Skeletal muscle cell (primary cell): ENCODE measurements at regions not wholly inside any gene's neighbourhood (a gene's known extent, or its start where the extent isn't known, plus 50 kb on each side); places are given as distances from the start of the nearest gene placed in this dataset.

Experiments used
- DNase-seq: peaks from one replicate; pipeline ENCODE4 v3.0.0-alpha.2; 2010; ENCODE audit warnings: low read depth
- H3K4me3 ChIP-seq: 2 replicates; pipeline ENCODE4 v1.5.1; 2011; ENCODE audit warnings: low read depth, mild to moderate bottlenecking, control low read depth, low read length, moderate library complexity

- H3K4me3 ChIP-seq = no peak overlapping the region
- no peak for DNase-seq
Observed at GRCh38 chr3:117885011-117885441, 1149.6 kb downstream of the IGSF11 start.

GRCh38 chr3:117886147-117886546 is 1148.5 kb downstream of the IGSF11 start:
- DNase-seq = no peak
- no peak overlapping the region for H3K4me3 ChIP-seq

- no peak for DNase-seq
- no peak overlapping the region for H3K4me3 ChIP-seq
Observed at GRCh38 chr3:117887031-117887430, 1147.6 kb downstream of the IGSF11 start.

- DNase-seq = peak; percentile 7
- no peak overlapping the region for H3K4me3 ChIP-seq
Observed at GRCh38 chr3:117887901-117888300, 1146.7 kb downstream of the IGSF11 start.

- no peak overlapping the region for H3K4me3 ChIP-seq
- peak; percentile 8 for DNase-seq
Observed at GRCh38 chr3:117892431-117892841, 1142.2 kb downstream of the IGSF11 start.

- H3K4me3 ChIP-seq = no peak overlapping the region
- no peak for DNase-seq
Observed at GRCh38 chr3:117893001-117893400, 1141.6 kb downstream of the IGSF11 start.

- no peak for DNase-seq
- H3K4me3 ChIP-seq = no peak overlapping the region
Observed at GRCh38 chr3:117893638-117894037, 1141.0 kb downstream of the IGSF11 start.

GRCh38 chr3:117898722-117899522 is 1135.7 kb downstream of the IGSF11 start:
- DNase-seq = no peak
- no peak overlapping the region for H3K4me3 ChIP-seq

- DNase-seq = peak; percentile 80
- no peak overlapping the region for H3K4me3 ChIP-seq
Observed at GRCh38 chr3:117903226-117903625, 1131.4 kb downstream of the IGSF11 start.

- DNase-seq = no peak
- no peak overlapping the region for H3K4me3 ChIP-seq
Observed at GRCh38 chr3:117910820-117911521, 1123.7 kb downstream of the IGSF11 start.

- H3K4me3 ChIP-seq = no peak overlapping the region
Observed at GRCh38 chr3:117912352-117912751, 1122.3 kb downstream of the IGSF11 start.

GRCh38 chr3:117914540-117915100 is 1120.0 kb downstream of the IGSF11 start:
- DNase-seq = no peak
- H3K4me3 ChIP-seq = no peak overlapping the region

More at GRCh38 chr3:117912352-117912751, 1122.3 kb downstream of the IGSF11 start:
- no peak for DNase-seq

GRCh38 chr3:117916839-117917238 is 1117.8 kb downstream of the IGSF11 start:
- H3K4me3 ChIP-seq = no peak overlapping the region
- no peak for DNase-seq

GRCh38 chr3:117919621-117920020 is 1115.0 kb downstream of the IGSF11 start:
- H3K4me3 ChIP-seq = no peak overlapping the region
- no peak for DNase-seq

- H3K4me3 ChIP-seq = no peak overlapping the region
- no peak for DNase-seq
Observed at GRCh38 chr3:117920253-117920898, 1114.3 kb downstream of the IGSF11 start.

GRCh38 chr3:117921411-117921810 is 1113.2 kb downstream of the IGSF11 start:
- DNase-seq = no peak
- H3K4me3 ChIP-seq = no peak overlapping the region

- no peak overlapping the region for H3K4me3 ChIP-seq
- no peak for DNase-seq
Observed at GRCh38 chr3:117922039-117922438, 1112.6 kb downstream of the IGSF11 start.

- no peak overlapping the region for H3K4me3 ChIP-seq
- DNase-seq = no peak
Observed at GRCh38 chr3:117926819-117927218, 1107.8 kb downstream of the IGSF11 start.

GRCh38 chr3:117927825-117928224 is 1106.8 kb downstream of the IGSF11 start:
- H3K4me3 ChIP-seq = no peak overlapping the region
- DNase-seq = no peak

GRCh38 chr3:117928836-117929235 is 1105.8 kb downstream of the IGSF11 start:
- no peak overlapping the region for H3K4me3 ChIP-seq
- no peak for DNase-seq
